Choroid plexus epithelial cell (primary cell): ENCODE measurements at regions not wholly inside any gene's neighbourhood (a gene's known extent, or its start where the extent isn't known, plus 50 kb on each side); places are given as distances from the start of the nearest gene placed in this dataset.

Source experiments
- DNase-seq: peaks from one replicate; pipeline ENCODE4 v3.0.0-alpha.2; 2010; ENCODE audit warnings: low read depth
- H3K4me3 ChIP-seq: 2 replicates; pipeline ENCODE4 v1.5.1; 2011; ENCODE audit warnings: low read depth, mild to moderate bottlenecking, control low read depth, low read length, moderate library complexity
- CTCF ChIP-seq: conservative IDR thresholded peaks from 2 replicates; pipeline ENCODE4 v1.5.1; 2011; ENCODE audit warnings: low read depth, mild to moderate bottlenecking, control low read depth, inconsistent platforms, low read length, moderate library complexity

GRCh38 chrX:110432091-110432905, 73.7 kb downstream of the RTL9 start:
- no peak overlapping the region for H3K4me3 ChIP-seq
- DNase-seq: no peak
- TF ChIP-seq CTCF: no peak

GRCh38 chrX:110432906-110433215, 74.2 kb downstream of the RTL9 start:
- no peak for DNase-seq
- TF ChIP-seq CTCF: no peak
- H3K4me3 ChIP-seq: no peak overlapping the region

GRCh38 chrX:110435196-110435595, 76.5 kb downstream of the RTL9 start:
- TF ChIP-seq CTCF: no peak
- H3K4me3 ChIP-seq: no peak overlapping the region
- DNase-seq: no peak

GRCh38 chrX:110436523-110436922, 77.9 kb downstream of the RTL9 start:
- no peak for DNase-seq
- no peak overlapping the region for H3K4me3 ChIP-seq
- no peak for TF ChIP-seq CTCF

GRCh38 chrX:110437686-110438085, 79.0 kb downstream of the RTL9 start:
- DNase-seq: no peak
- TF ChIP-seq CTCF: no peak

GRCh38 chrX:110440016-110440805, 81.6 kb downstream of the RTL9 start:
- DNase-seq: no peak
- TF ChIP-seq CTCF: no peak
- H3K4me3 ChIP-seq: no peak overlapping the region

More at GRCh38 chrX:110437686-110438085, 79.0 kb downstream of the RTL9 start:
- no peak overlapping the region for H3K4me3 ChIP-seq
